ENCODE measurements at regions not wholly inside any gene's neighbourhood (a gene's known extent, or its start where the extent isn't known, plus 50 kb on each side); places are given as distances from the start of the nearest gene placed in this dataset.

- TF ChIP-seq, protein P1, sequence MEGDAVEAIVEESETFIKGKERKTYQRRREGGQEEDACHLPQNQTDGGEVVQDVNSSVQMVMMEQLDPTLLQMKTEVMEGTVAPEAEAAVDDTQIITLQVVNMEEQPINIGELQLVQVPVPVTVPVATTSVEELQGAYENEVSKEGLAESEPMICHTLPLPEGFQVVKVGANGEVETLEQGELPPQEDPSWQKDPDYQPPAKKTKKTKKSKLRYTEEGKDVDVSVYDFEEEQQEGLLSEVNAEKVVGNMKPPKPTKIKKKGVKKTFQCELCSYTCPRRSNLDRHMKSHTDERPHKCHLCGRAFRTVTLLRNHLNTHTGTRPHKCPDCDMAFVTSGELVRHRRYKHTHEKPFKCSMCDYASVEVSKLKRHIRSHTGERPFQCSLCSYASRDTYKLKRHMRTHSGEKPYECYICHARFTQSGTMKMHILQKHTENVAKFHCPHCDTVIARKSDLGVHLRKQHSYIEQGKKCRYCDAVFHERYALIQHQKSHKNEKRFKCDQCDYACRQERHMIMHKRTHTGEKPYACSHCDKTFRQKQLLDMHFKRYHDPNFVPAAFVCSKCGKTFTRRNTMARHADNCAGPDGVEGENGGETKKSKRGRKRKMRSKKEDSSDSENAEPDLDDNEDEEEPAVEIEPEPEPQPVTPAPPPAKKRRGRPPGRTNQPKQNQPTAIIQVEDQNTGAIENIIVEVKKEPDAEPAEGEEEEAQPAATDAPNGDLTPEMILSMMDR (IDR thresholded peaks at IDR 0.05), result no peak
- TF ChIP-seq POLR2A (IDR thresholded peaks at IDR 0.05), result no peak
These were observed 419.9 kb upstream of the CDH9 start for GRCh38 chr5:27458287-27458686.

All from testis (tissue), 2 donors.